22Rv1 (cell line): ENCODE measurements at regions not wholly inside any gene's neighbourhood (a gene's known extent, or its start where the extent isn't known, plus 50 kb on each side); places are given as distances from the start of the nearest gene placed in this dataset.

Source experiments
- CTCF ChIP-seq: fragments of 450-650 bp; IDR thresholded peaks from 2 replicates; pipeline ENCODE4 v1.5.1; 2017; ENCODE audit warnings: mild to moderate bottlenecking
- ZFX ChIP-seq: fragments of 450-650 bp; IDR thresholded peaks from 2 replicates; pipeline ENCODE4 v1.6.1; 2017; ENCODE audit warnings: antibody characterized with exemption, borderline replicate concordance

GRCh38 chr7:15905251-15906040, 219.0 kb upstream of the MEOX2 start:
- TF ChIP-seq CTCF (no peak), ZFX (no peak)
